GM18867 (cell line): ENCODE measurements at regions not wholly inside any gene's neighbourhood (a gene's known extent, or its start where the extent isn't known, plus 50 kb on each side); places are given as distances from the start of the nearest gene placed in this dataset.

Experiments used
- ATAC-seq: cut with Tn5 transposase; IDR thresholded peaks from one replicate; pipeline ENCODE4 v1.9.1; 2021; ENCODE audit warnings: mild to moderate bottlenecking, moderate library complexity; ENCODE audit not compliant: unreplicated experiment

GRCh38 chr2:49532702-49533101 lies 378.4 kb upstream of the FSHR start:
- no peak for ATAC-seq

- ATAC-seq, result no peak
Measured at GRCh38 chr2:49515996-49516782, 361.9 kb upstream of the FSHR start.

GRCh38 chr2:49514201-49514600 lies 359.9 kb upstream of the FSHR start:
- no peak for ATAC-seq

GRCh38 chr2:49490710-49491109 lies 336.4 kb upstream of the FSHR start:
- ATAC-seq, result peak; percentile 89

- no peak for ATAC-seq
Measured at GRCh38 chr2:49487139-49487538, 332.8 kb upstream of the FSHR start.

DNA sequence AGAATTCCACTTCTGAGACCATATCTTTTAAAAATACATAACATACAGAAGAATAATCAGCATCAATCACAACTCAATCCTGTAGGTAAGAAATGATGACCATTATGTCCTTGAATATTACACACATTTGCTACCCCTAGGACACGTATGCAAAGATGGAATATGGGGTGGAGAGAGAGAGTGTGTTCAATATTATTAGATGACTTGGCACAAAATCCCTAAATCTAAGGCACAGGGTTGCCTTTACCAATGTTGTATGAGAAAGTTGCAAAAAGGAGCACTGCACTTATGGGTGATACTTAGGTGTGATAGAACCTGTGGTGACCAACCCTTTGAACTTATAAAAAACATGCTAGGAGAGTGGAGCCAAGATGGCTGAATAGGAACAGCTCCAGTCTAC lies 326.2 kb upstream of the FSHR start:
- ATAC-seq, result no peak

GRCh38 chr2:49465157-49465831 lies 311.0 kb upstream of the FSHR start:
- ATAC-seq, result no peak

DNA sequence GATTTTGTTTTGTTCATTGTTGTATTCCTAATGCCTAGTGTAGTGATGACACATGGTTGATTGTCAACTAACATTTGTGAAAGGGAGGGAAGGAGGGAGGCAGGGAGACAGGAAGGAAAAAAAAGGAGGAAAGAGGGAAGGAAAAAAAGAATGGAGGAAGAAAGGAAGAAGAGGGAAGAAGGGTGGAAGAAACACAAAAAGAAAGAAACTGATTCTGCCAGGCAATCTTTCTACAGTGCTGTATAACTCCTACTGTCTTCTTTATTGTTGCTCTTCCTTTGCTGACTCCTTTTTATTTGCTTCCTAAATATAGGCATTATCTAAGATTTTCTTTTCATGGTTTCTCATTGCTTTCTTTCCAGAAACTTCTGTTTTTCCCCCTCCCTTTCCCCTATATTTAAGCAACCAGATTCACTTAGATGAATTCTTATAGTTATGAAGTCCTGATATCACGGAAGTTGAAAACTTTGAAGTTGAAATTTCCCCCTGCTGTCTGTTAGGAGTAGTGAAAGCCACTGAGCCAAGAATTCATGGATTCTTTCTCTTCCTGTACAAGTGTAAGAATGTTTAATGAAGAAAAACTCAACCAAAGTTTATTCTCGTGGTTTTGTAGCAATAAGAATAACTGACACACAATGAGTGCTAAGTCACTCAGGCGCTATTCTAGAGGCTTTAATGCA lies 305.1 kb upstream of the FSHR start:
- ATAC-seq, result no peak

GRCh38 chr2:49444005-49444404 lies 289.7 kb upstream of the FSHR start:
- no peak for ATAC-seq

DNA sequence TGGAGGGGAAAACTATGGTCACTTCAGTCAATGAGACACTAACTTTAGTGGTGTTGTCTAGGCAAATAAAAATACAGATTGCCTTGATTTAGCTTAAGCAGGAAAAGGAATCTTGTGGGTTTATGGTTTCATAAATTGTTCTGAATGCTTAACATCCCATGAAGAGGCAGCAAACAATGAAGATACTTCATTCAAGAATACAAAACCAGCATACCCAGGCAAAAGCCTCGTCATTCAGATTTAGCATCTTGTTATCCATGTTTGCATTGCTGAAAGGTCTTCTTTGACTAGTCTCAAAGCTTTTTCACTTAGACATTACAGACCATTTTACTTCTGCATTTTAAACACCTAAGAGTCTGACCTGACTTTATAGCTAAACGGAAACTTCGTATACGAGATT lies 272.7 kb upstream of the FSHR start:
- ATAC-seq, result no peak

GRCh38 chr2:49416252-49416651 lies 261.9 kb upstream of the FSHR start:
- ATAC-seq, result no peak

GRCh38 chr2:49404108-49404507 lies 249.8 kb upstream of the FSHR start:
- no peak for ATAC-seq

DNA sequence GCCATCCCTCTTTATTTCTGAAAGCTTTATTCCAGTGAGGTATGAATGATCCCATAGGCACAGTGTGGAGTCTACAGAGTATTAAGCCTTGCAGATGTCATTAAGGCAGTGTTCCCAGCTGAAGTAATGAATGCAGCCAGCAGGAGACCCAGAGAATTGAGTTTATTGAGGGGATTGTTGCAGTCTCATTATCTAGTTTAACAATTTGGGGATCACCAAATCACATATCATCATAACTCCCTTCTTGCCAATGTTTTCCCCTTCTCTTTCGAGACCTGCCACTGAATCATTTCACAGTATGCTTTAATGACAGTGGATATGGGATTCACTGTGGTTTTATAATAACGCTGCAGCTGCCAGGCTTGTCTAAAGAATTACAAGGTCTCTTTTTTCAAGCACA lies 249.3 kb upstream of the FSHR start:
- no peak for ATAC-seq

DNA sequence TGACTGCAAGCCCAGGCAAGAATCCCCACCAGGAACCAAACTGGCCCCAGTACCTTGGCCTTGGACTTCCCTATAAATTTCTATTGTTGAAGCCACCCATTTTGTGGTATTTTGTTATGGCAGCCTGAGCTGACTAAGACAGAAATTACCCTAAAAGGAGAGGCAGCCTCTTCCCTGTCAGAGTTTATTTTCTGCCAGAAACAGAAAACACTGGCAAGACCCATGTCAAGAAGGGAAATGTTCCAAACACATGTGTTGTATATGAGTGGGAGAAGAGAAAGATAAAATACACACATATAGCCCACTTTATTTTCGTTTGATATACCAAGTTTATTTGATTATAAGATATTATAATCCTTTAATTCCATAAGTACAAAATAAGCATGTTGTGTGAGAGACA lies 225.1 kb upstream of the FSHR start:
- ATAC-seq, result no peak

GRCh38 chr2:49371128-49371701 lies 216.9 kb upstream of the FSHR start:
- no peak for ATAC-seq

GRCh38 chr2:49369650-49370049 lies 215.3 kb upstream of the FSHR start:
- no peak for ATAC-seq

- ATAC-seq, result no peak
Measured at GRCh38 chr2:49369101-49369500, 214.8 kb upstream of the FSHR start.

DNA sequence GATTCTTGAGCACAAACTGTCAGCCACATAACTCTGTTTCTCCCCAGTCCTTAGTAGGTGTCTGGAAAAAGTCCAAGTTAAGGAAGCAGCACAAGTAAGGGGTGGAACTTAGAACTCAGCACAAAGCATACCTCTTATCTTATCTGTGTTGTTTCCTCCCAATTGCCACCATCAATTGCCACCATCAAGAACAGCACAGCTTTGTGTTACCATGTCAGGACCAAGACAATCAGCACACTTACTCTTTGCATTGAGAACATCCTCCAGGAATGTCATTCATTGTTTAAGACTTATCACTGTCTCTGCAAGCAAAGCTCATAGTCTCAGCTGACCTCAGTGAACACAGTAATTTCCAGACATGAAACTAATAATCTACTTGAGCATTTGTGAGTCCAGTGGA lies 212.7 kb upstream of the FSHR start:
- ATAC-seq, result no peak

GRCh38 chr2:49360407-49360767 lies 206.1 kb upstream of the FSHR start:
- no peak for ATAC-seq

DNA sequence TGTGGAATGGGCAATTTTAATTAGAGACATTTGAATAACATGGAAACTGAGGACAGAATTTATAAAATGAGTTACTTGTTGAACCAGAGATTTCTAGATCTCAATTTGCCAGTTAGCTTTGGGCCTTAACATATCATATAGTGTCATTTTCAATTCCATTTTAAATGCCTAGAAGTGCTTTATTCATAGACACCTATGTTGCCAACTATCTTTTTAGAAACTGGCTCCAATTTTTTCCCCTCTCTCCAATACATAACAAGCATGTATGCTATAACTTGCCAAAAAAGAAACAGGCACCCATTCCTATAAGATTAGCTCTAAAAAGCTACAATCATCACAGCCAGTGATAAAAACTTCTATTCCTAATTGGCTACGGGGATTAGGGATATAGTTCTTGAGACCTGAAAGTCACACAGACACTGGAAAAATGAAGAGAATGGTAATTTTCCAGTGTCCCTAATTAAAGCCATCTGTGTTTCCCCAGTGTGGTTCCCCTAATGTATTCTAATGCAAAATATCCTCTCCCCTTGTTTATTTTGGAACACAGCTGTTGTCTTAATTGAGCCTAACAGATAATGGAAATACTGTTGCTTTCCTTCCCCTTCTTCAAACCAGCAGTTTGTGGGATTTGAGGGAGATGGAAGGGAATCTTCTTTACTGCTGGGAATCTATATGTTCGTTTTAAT lies 205.5 kb upstream of the FSHR start:
- ATAC-seq, result no peak

- ATAC-seq, result no peak
Measured at GRCh38 chr2:49355611-49356010, 201.3 kb upstream of the FSHR start.
